GM18508 (cell line): ENCODE measurements at regions not wholly inside any gene's neighbourhood (a gene's known extent, or its start where the extent isn't known, plus 50 kb on each side); places are given as distances from the start of the nearest gene placed in this dataset.

ENCODE experiments used
- ATAC-seq: cut with Tn5 transposase; IDR thresholded peaks from one replicate; pipeline ENCODE4 v1.9.1; 2021; ENCODE audit warnings: moderate number of reproducible peaks; ENCODE audit not compliant: insufficient read depth, unreplicated experiment

DNA sequence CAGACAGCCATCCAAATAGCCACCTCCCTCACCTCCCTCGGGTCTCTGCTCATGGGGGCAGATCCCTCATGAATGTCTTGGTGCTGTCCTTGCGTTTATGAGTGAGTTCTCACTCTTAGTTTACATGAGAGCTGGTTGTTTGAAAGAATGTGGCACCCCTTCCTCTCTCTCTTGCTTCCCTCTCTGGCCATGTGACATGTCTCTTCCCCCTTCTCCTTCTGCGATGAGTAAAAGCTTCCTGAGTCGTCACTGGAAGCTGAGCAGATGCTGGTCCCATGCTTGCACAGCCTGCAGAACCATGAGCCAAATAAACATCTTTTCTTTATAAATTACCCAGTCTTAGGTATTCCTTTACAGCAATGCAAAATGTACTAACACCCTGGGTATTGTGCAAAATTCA is 208.7 kb downstream of the LACC1 start:
- no peak for ATAC-seq

DNA sequence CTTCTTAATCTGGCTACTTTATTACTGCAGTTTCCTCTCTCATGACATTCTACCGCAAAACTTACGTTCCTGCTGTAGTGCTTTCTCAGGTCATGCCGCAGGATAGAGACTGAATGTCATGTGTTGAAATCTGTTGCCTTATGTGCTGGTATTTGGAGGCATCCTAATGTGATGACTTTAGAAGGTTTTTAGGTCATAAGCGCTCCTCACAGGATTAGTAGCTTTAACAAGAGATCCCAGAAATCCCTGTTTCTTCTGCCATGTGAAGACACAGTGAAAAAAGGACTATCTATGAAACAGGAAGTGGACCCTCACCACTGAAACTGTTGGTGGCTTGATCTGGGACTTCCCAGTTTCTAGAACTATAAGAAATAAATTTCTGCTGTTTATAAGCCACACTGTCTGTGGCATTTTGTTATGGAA is 209.3 kb downstream of the LACC1 start:
- no peak for ATAC-seq

DNA sequence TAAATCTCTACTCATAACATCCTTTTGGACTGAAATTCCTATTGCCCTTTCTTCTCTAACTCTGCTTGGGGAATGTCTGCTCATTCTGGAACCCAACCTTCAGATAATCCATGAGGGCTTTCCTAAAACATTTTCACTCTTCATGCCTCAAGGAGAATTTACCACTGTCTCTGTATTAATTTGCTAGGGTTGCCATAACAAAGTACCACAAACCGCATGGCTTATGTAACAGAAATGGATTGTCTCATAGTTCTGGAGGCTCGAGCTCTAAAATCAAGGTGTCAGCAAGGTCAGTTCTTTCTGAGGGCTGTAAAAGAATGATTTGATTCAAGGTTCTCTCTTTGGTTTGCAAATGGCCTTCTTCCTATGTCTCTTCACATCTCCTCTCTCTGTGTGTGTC is 209.7 kb downstream of the LACC1 start:
- ATAC-seq: no peak

DNA sequence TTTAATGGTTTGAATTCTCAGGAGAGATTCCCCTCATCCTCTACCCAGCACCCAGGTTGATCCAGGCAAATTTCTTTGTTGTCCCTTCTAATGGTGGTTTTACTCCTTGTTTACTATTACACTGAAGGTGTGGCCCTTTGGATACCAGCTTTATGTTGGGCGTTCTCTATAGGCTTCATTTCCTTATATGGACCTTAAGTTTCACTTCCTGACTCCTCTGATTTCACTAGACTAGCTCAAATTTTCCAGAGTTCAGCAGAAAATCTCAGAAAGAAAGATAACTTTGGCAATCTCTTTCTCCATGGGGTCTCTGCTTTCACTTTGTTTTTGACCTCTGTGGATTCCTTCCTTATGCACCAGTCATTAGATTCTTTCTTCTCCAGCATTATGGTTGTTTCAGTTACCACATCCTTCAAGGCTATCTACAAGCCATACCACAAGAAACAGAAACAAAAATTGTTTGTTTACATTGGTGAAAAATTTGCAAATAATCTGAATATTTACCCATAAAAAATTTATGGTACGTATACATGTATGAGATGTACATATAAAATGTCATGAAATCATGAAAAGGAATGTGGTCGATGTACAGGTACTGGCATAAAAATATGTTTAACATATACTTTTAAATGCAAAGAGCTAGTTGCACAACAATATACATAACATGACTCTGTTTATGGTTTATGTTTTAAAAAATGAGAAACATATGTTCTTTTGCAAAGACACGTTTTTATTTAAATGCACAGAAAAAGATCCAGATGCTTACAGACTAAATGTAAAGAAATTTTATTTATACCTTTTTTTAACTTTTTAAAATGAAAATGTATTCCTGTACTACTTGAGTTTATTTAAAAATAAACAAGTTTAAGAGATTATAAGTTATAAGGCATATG is 212.6 kb downstream of the LACC1 start:
- ATAC-seq: no peak

DNA sequence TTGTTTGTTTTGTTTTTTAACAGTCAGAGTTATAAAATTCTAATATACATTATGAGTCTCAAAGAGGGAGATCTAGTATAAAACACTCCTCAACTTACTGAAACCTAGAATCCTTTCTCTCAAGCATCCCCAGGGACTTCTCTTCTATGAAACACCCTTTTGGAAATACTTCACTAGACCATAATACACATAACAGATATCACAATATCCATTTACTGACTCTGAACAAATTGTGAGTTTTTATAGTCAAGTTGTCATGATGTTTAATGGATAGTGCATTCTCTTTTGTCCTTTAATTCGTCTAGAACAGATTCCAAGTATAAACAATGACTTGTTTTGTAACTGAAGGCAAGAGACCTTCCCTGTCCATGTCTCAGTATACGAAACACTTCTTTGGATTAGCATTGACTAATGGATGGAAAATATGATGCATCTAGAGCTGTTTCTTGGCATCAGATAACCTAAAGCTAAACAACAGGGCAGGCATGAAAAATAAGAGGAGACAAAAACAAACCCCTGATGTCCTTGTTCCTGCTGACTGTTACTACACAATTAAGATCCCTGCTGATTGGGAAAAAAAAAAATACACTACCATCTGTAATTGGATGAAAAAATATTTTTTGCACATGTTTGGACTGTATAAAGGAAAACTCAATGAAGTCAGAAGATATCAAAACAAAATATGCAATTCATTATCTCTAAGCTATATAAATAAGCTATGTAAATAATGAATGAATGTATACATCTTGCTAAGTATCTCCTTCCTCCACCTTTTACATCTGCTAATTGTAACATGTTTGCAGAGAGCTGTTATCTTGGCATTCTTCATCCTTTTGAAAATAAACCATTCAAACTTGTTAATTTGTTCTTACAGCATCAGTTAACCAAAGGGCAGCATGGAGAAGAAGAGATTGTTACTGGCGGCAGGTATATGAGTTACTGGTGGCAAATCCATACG is 214.2 kb downstream of the LACC1 start:
- ATAC-seq: no peak

DNA sequence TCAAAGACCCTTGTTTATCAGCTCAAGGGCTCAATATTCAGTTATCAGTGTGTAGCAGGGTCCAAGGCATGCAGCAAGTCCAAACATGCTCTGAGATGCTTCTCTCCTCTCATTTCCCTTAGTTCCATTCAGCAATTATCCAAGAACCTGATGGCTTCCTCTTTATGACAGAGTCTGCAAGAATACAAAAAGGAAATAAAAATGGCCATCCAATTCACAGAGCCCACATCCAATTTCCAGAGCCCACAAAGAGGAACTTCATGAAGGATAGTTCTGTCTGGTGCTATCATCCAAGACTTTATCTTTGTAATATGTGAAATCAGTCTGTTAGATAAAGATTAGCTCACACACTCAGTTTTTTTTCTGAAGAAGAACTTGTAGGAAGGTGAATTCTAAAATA is 217.2 kb downstream of the LACC1 start:
- ATAC-seq: no peak

DNA sequence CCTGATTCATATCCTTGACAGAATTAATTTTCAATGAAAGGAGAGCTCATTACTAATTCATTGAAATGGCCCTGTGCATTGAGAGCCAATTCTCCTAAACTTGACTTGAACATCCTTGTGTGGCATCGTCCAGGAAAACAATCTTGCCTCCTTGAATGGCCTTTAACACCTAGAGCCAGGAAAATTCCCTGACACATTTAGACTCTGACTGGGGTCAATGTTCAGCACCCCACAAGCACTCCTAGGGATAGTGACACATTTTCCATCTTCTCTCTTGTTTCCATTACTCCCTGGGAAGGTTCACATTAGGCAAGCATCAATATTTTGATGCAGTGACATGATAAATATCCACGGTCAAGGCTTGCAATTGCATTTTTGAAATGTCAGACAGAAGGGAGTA is 218.9 kb downstream of the LACC1 start:
- ATAC-seq: no peak

DNA sequence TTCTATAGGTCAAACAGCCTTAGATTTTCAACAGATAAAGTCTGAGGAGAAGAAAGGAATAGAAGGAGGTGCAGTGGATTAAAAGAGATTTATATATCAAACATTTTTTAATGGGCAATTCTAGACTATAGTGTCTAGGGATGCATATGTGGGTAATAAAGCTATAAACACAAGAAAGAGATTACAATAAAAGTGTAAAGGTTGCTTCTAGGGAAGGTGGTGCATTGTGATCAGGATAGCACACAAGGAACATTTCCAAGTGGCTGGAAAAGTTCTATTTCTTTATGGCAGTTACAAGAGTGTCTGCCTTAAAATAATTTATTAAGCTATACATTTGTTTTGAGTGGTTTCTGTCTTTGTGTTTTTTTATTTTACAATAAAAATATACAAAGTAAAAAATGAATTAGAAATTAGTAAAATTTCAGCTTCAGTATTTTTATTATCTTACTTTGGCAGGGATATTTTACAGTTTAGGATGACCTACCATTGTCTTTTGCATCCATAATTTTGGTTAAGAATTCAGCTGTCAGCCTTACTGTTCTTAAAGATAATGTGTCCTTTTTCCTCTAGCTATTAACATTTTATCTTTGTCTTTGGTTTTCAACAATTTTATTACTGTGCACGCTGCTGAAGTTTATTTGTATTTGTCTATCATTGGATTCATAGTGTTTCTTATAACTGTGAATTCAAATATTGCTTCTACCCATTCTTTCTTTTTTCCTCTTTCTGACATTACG is 221.8 kb downstream of the LACC1 start:
- no peak for ATAC-seq

DNA sequence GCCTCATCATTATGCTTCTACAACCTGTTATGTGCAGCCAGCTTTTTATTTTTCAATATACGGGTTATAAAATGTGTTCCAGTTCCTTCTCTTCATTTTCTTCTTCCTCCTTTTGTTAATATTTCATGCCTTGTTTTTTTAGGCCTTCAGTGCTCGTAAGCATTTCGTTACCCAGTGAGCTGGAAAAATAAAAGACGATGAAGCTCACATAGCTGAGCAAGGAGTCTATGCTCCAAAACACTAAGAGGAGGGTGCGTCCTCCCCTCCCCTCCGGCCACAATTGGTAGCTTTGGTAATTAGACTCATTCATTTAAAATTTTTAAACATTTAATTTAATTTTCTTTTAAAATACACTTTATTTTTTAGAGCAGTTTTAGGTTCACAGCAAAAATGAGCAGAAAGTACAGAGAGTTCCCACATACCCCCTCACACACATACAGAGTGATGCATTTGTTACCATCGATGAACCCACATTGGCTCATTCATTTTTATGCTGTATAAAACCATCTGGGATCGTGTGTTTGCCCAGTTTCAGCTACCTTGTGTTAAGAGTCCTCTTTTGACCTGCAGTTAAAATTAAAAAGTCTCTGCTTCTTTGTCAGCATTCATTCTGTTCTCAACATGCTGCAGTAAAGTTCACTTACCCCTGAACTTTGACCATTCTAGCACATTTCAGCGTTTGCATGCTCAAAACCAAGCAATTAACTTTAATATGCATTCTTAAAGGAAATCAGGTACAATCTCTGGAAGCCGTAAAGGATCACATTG is 223.9 kb downstream of the LACC1 start:
- no peak for ATAC-seq

DNA sequence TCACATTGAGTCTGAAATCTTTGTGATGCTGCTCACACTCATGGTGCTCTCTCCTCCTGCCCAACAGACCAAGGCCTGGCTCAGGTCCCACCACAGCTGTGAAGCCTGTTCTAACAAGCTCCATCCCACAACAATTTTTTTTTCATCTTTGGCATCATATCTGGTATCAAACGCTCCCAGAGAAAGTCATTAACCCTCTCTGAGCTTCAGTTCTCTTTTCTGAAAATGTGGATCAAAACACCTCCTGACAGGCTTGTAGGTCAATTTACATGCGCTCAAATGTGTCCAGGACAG is 224.4 kb downstream of the LACC1 start:
- no peak for ATAC-seq

DNA sequence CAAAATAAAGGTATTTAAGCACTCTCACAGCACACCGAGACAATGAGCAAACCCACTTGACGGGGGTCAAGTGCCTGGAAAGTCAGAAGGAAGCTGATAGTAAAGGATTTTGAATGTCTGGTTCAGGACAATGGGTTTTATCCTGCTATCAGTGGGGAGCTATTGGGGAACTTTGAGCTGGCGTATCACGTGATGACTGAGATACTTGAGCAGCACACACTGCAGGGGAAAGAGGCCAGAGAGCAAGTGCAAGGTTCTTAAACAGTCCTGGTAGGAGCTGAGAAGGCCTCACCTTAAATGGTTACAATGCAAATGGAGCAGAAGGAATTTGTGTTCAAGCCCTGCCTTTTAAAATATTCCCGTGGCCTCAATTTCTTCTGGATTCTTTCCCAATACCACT is 225.3 kb downstream of the LACC1 start:
- ATAC-seq: no peak

DNA sequence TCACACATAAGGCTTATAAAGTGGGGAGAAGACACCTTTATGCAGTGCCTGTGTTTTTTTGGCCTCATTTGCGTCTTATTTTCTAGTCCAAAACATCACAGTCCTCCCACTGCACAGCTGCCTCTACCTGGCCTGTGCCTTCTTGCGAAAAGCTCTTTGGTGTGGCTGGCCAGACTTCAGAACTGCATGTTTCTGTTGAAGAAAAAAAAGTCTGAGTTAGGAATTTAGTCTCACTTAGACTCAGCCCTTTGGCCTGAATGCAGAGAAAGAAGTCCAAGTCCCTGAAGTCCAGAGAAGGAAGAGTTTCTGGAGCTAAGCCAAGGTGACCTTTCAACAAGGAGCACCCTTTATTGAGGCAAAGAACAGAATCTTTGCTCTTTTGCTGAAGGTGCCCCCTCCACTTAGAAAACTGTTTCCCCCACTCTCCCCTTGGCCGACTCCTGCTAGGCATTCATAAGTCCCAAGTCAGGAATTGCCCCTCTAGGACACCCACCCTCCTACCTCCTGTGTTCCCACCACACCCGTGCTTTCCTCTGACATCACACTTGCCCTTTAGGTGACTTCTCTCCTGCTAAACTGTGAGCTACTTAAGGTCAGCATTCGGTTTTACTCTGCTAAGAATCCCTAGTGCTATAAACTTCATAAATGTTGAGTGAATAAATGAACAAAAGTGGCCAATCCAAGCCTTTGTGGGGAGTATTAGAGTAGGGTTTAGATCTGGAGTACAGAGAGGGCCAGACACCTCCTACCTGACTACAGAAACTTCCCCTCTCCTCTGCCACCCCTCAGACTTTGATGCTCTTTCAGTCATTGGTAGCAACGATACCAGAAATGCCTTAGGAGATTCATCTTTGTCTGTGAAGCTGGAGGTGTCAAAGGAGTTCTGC is 226.8 kb downstream of the LACC1 start:
- ATAC-seq: no peak

DNA sequence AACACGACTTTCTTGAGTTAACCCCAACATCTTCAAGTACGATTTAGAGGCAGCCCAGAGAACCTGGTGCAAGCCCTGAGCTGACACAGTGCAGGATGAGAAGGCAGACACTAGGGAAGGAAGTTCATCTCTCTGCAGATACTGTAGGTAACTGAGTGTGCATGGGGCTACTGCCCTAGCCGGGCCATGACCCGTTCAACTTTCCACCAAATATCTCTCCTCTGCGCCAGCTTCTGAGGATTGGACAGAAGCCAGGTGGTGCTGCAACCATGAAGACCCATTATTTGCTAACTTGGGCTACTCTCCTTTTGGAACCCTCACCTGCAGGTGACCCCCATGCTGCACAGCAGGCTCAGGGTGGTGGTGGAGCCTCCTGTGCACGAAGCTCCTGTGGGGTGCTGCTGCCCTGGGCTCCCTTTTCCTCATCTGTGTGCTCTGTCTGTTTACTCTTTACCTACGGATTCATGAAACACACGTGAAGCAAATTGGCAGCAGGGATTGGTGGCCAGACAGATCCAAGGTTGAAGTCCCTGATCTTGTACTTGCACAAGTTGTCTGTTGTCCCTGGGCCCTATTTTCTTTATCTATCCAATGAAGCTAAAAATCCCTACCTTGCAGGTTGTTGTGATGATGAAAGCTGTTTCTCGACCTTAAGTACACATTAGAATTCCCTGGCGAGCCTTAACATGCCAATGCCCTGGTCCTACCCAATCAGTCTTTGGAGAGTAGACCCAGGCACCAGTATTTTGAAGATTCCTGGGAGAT is 227.8 kb downstream of the LACC1 start:
- ATAC-seq: no peak

DNA sequence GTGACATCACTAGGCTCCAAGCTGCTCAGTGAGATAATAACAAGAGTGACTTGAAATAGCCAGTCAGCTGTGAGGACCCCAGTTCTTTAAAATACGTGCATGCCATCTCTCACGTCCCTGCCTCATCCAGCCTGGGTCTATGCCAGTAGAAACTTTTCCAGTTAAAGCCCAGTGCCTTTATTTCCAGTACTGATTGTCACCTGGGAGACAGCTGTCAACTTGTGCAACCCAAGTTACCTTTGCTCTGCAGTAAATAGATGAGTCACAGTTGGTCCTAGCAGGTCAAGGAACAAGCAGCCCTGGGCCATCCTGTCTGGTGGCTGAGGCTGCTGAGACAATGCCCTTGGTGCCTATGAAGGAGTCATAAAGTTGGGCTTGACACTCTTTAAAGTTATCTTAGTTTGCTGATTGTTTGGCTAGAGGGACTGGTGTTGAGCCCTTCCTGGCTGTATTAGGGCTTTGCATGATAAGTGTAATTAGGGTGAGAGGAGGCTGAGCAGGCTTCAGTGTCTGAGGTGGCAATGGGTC is 228.7 kb downstream of the LACC1 start:
- ATAC-seq: no peak

DNA sequence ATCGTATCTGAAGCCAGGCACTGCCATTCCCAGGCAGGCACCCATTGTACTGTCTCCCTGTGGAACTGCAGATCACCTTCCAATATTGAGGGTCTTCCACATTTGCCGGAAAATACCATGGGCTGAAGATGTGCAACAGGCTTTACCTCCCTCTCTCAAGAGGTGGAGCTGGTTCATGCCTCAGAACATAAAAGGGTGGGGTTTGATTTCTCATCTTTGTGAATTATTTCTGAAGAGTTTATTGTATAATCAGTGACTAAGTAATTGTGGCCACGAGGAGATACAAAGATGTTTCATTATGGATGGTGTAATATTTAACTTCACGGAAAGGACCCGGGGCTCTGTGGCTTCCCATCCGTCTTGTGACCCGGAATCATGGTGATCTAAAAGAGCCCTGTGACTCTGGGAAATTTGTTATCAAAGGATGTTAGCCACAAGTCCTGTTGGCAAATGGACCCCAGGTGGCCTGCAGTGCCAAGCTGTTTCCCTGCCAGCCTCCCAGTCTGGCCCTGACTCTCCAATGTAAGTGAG is 230.5 kb downstream of the LACC1 start:
- ATAC-seq: no peak

DNA sequence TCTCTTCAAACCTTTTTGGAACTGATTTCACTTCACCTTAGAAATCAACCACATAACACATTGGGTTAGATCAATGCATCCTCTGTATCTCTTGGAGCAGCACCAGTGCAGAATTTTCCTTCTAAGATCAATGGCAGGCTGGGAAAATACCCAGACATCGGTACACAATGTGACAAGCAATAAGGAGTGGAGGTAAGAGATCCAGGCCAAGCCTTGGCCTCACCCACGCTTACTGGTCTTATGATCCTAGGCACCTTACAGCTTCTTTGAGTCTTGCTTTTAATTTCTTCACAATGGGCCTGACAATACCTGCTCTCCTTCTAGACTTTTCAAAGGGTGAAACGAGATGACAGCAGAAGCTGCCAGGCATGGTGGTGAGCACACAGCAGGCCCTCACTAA is 232.0 kb downstream of the LACC1 start:
- ATAC-seq: no peak

DNA sequence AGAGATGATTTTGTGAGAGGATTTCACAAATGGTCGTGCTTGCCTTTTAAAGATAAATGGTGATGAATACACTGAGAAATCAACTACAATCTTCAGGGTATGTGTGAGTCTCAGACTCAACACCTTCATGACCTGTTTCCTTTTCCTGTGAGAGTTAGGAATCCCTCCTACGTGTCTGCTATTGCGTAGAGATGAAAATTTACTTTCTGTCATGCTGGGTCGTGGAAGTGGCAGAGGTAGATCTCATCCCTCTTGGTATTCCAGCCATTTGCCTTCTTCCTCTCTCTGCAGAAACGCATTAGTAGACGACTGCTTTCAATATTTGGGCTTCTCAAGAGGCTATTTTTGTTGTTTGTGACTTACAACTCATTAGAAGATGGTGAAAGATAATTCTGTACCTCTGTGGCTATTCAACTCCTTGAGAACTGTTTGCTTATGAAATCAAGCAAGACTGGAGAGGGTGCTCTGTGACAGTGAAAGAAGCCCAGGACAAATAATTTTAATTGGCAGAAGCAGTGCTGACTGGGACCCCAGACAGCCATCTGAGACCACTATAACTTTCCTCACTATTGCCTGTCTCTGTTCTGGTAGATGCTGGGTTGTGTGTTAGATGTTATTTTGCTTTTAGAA is 233.1 kb downstream of the LACC1 start:
- no peak for ATAC-seq
